Right ventricle myocardium superior (tissue), 1 donor: ENCODE measurements at regions not wholly inside any gene's neighbourhood (a gene's known extent, or its start where the extent isn't known, plus 50 kb on each side); places are given as distances from the start of the nearest gene placed in this dataset.

Experiments used
- ATAC-seq: fragments of 200-7000 bp; cut with Tn5 transposase; one replicate; pipeline ENCODE4 v1.9.1; 2020; ENCODE audit warnings: mild to moderate bottlenecking; ENCODE audit not compliant: poor library complexity
- DNase-seq: peaks from one replicate; pipeline ENCODE4 v3.0.0-alpha.2; 2020
- intact Hi-C: fragments of 100-400 bp; cut with DNase I; formaldehyde crosslinking; loops from one replicate; pipeline ENCODE4 v1.11.2; 2022
- donor health status: DM: no; HTN: yes; CAD: no; lungs with severe emphysema.

- DNase-seq, result no peak
- intact Hi-C loops, result no loop called here
- no peak for ATAC-seq
Measured at GRCh38 chr11:21806947-21807346, 385.9 kb upstream of the ANO5 start.

- ATAC-seq (no peak), DNase-seq (no peak)
- intact Hi-C loops, result no loop called here
Measured at GRCh38 chr11:21807350-21807749, 385.5 kb upstream of the ANO5 start.

- intact Hi-C loops, result no loop called here
- DNase-seq (no peak), ATAC-seq (no peak)
Measured at GRCh38 chr11:21810650-21811049, 382.2 kb upstream of the ANO5 start.

- ATAC-seq (no peak), DNase-seq (no peak)
- intact Hi-C loops, result no loop called here
Measured at GRCh38 chr11:21811572-21811971, 381.3 kb upstream of the ANO5 start.

- intact Hi-C loops, result no loop called here
- ATAC-seq (no peak), DNase-seq (no peak)
Measured at GRCh38 chr11:21814169-21814568, 378.7 kb upstream of the ANO5 start.

GRCh38 chr11:21817696-21818095, 375.2 kb upstream of the ANO5 start:
- ATAC-seq, result no peak
- DNase-seq, result no peak
- intact Hi-C loops, result no loop called here

GRCh38 chr11:21820176-21820575, 372.7 kb upstream of the ANO5 start:
- no peak for ATAC-seq
- DNase-seq, result no peak
- intact Hi-C loops, result no loop called here

- no peak for DNase-seq
- no peak for ATAC-seq
- intact Hi-C loops, result no loop called here
Measured at GRCh38 chr11:21825127-21825526, 367.8 kb upstream of the ANO5 start.

GRCh38 chr11:21838427-21838826, 354.5 kb upstream of the ANO5 start:
- no peak for DNase-seq
- no peak for ATAC-seq
- intact Hi-C loops, result no loop called here

- intact Hi-C loops, result no loop called here
- DNase-seq, result no peak
- ATAC-seq, result no peak
Measured at GRCh38 chr11:21839796-21840195, 353.1 kb upstream of the ANO5 start.

- no peak for DNase-seq
- ATAC-seq, result no peak
- intact Hi-C loops, result no loop called here
Measured at GRCh38 chr11:21861314-21861713, 331.6 kb upstream of the ANO5 start.

- intact Hi-C loops, result no loop called here
- ATAC-seq (no peak), DNase-seq (no peak)
Measured at GRCh38 chr11:21865541-21865940, 327.3 kb upstream of the ANO5 start.

- DNase-seq (no peak), ATAC-seq (no peak)
- intact Hi-C loops, result no loop called here
Measured at GRCh38 chr11:21866781-21867180, 326.1 kb upstream of the ANO5 start.

- no peak for DNase-seq
- no peak for ATAC-seq
- intact Hi-C loops, result no loop called here
Measured at GRCh38 chr11:21877151-21877550, 315.7 kb upstream of the ANO5 start.

GRCh38 chr11:21883354-21883753, 309.5 kb upstream of the ANO5 start:
- intact Hi-C loops, result no loop called here
- no peak for DNase-seq
- no peak for ATAC-seq

GRCh38 chr11:21888814-21889213, 304.1 kb upstream of the ANO5 start:
- no peak for ATAC-seq
- DNase-seq, result no peak
- intact Hi-C loops, result no loop called here

- ATAC-seq (no peak), DNase-seq (no peak)
- intact Hi-C loops, result no loop called here
Measured at GRCh38 chr11:21892736-21893564, 299.9 kb upstream of the ANO5 start.

- intact Hi-C loops, result no loop called here
- DNase-seq, result no peak
- no peak for ATAC-seq
Measured at GRCh38 chr11:21893565-21893867, 299.4 kb upstream of the ANO5 start.

GRCh38 chr11:21894492-21894891, 298.4 kb upstream of the ANO5 start:
- ATAC-seq (no peak), DNase-seq (no peak)
- intact Hi-C loops, result no loop called here

- intact Hi-C loops, result no loop called here
- ATAC-seq, result no peak
- DNase-seq, result no peak
Measured at GRCh38 chr11:21895686-21896085, 297.2 kb upstream of the ANO5 start.

GRCh38 chr11:21896216-21896615, 296.7 kb upstream of the ANO5 start:
- ATAC-seq, result no peak
- intact Hi-C loops, result no loop called here
- DNase-seq, result no peak
